DND-41 (cell line): ENCODE measurements at regions not wholly inside any gene's neighbourhood (a gene's known extent, or its start where the extent isn't known, plus 50 kb on each side); places are given as distances from the start of the nearest gene placed in this dataset.

Experiments used
- ATAC-seq: fragments of 200-7000 bp; cut with Tn5 transposase; 3 replicates; pipeline ENCODE4 v1.9.1; 2021; ENCODE audit warnings: low read depth; ENCODE audit not compliant: insufficient read depth
- DNase-seq: peaks from one replicate; pipeline ENCODE4 v3.0.0-alpha.2; 2020
- H2AFZ ChIP-seq: 2 replicates; pipeline ENCODE4 v1.6.0; 2012; ENCODE audit warnings: low read depth, low read length
- H3K27ac ChIP-seq: 2 replicates; pipeline ENCODE4 v1.5.1; 2012; ENCODE audit warnings: low read length, inconsistent platforms
- H3K27me3 ChIP-seq: fragments of 200-600 bp; sonication (generic); 2 replicates; pipeline ENCODE4 v1.6.0; 2012; ENCODE audit warnings: low read length, mild to moderate bottlenecking, inconsistent platforms; ENCODE audit not compliant: insufficient read depth, poor library complexity
- H3K36me3 ChIP-seq: 2 replicates; pipeline ENCODE4 v1.5.1; 2012; ENCODE audit warnings: low read length, inconsistent platforms; ENCODE audit not compliant: insufficient read depth
- H3K4me1 ChIP-seq: 2 replicates; pipeline ENCODE4 v1.5.1; 2012; ENCODE audit warnings: mild to moderate bottlenecking, low read length; ENCODE audit not compliant: insufficient read depth
- H3K4me2 ChIP-seq: 2 replicates; pipeline ENCODE4 v1.6.0; 2012; ENCODE audit warnings: mild to moderate bottlenecking, moderate library complexity, low read length, inconsistent platforms; ENCODE audit not compliant: insufficient read depth
- H3K4me3 ChIP-seq, 2 experiments: fragments of 200-600 bp in 1 of 2; shearing (Covaris generic) in 1 of 2; 2 replicates each; pipeline ENCODE4 v1.5.1; 2012 to 2016; ENCODE audit warnings: inconsistent platforms in 2 of 2, low read length in 2 of 2, mild to moderate bottlenecking in 2 of 2, low read depth in 1 of 2, moderate library complexity in 1 of 2
- H3K79me2 ChIP-seq: 2 replicates; pipeline ENCODE4 v1.6.0; 2012; ENCODE audit warnings: low read length, inconsistent platforms; ENCODE audit not compliant: insufficient read depth
- H3K9ac ChIP-seq: 2 replicates; pipeline ENCODE4 v1.6.0; 2012; ENCODE audit warnings: low read depth, mild to moderate bottlenecking, inconsistent platforms, low read length, moderate library complexity
- H3K9me3 ChIP-seq: 2 replicates; pipeline ENCODE4 v1.5.1; 2012; ENCODE audit warnings: low read length, moderate library complexity, mild to moderate bottlenecking, inconsistent platforms; ENCODE audit not compliant: insufficient read depth, severe bottlenecking
- H4K20me1 ChIP-seq: 2 replicates; pipeline ENCODE4 v1.6.0; 2012; ENCODE audit warnings: low read length; ENCODE audit not compliant: insufficient read depth
- EZH2 ChIP-seq: IDR thresholded peaks from 3 replicates; pipeline ENCODE4 v1.6.1; 2012; ENCODE audit warnings: borderline replicate concordance, low read depth, mild to moderate bottlenecking, moderate library complexity, low read length, inconsistent platforms; ENCODE audit not compliant: severe bottlenecking
- TF ChIP-seq, protein P1 (sequence below): IDR thresholded peaks from 2 replicates; pipeline ENCODE4 v1.5.1; 2012; ENCODE audit warnings: borderline replicate concordance, low read length, moderate library complexity, mild to moderate bottlenecking; ENCODE audit not compliant: poor library complexity, severe bottlenecking; ENCODE audit errors: extremely low read depth

DNA sequence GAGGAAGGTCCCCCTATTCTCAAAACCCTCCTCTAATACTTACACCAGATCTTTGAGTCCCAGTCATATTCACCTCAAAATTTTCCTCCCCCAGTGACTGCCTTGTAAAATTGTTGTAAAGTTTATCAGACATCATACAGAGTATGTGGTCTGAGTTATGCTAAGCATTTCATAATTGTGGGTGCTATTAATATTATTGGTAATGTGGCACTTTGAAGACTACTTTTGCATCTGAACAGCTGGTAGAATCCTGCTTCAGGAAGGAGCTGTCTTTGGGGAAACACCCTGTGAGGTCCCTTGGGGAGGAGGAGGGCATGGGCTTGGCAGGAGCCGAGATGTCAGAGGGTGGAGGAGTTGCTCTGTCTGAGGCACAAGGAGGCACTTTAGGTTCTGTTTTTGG lies 164.9 kb upstream of the ZNF618 start:
- H3K4me1 ChIP-seq = no peaks in the 10 kb centered on the region
- no peak overlapping the region for H3K9ac ChIP-seq
- no peak overlapping the region for H2AFZ ChIP-seq
- no peaks in the 10 kb centered on the region for H3K27me3 ChIP-seq
- no peak overlapping the region for H3K4me3 ChIP-seq
- ATAC-seq (no peak), DNase-seq (no peak)
- H3K79me2 ChIP-seq = no peaks in the 10 kb centered on the region
- no peaks in the 10 kb centered on the region for H3K36me3 ChIP-seq
- no peak overlapping the region for H3K4me2 ChIP-seq
- H3K27ac ChIP-seq = no peak overlapping the region
- TF ChIP-seq, protein P1, sequence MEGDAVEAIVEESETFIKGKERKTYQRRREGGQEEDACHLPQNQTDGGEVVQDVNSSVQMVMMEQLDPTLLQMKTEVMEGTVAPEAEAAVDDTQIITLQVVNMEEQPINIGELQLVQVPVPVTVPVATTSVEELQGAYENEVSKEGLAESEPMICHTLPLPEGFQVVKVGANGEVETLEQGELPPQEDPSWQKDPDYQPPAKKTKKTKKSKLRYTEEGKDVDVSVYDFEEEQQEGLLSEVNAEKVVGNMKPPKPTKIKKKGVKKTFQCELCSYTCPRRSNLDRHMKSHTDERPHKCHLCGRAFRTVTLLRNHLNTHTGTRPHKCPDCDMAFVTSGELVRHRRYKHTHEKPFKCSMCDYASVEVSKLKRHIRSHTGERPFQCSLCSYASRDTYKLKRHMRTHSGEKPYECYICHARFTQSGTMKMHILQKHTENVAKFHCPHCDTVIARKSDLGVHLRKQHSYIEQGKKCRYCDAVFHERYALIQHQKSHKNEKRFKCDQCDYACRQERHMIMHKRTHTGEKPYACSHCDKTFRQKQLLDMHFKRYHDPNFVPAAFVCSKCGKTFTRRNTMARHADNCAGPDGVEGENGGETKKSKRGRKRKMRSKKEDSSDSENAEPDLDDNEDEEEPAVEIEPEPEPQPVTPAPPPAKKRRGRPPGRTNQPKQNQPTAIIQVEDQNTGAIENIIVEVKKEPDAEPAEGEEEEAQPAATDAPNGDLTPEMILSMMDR = no peak
- TF ChIP-seq EZH2 = no peak
- H4K20me1 ChIP-seq = no peaks in the 10 kb centered on the region
- no peaks in the 10 kb centered on the region for H3K9me3 ChIP-seq

GRCh38 chr9:113712053-113712452 lies 164.1 kb upstream of the ZNF618 start:
- Histone ChIP-seq H3K27me3 (peaks cover 4% of the 10 kb centered on the region), H3K27ac (no peak overlapping the region), H3K36me3 (no peaks in the 10 kb centered on the region), H3K4me1 (no peaks in the 10 kb centered on the region), H3K4me2 (no peak overlapping the region), H3K79me2 (no peaks in the 10 kb centered on the region), H3K9me3 (no peaks in the 10 kb centered on the region), H2AFZ (no peak overlapping the region), H3K4me3 (no peak overlapping the region), H4K20me1 (no peaks in the 10 kb centered on the region), H3K9ac (no peak overlapping the region)
- DNase-seq = no peak
- TF ChIP-seq, protein P1 = no peak
- TF ChIP-seq EZH2 = no peak
- ATAC-seq = no peak

GRCh38 chr9:113715086-113715485 lies 161.0 kb upstream of the ZNF618 start:
- Histone ChIP-seq H3K27ac (no peak overlapping the region), H3K4me3 (no peak overlapping the region), H3K4me2 (no peak overlapping the region), H3K36me3 (no peaks in the 10 kb centered on the region), H3K4me1 (no peaks in the 10 kb centered on the region), H3K27me3 (peaks cover 9% of the 10 kb centered on the region), H3K9me3 (no peaks in the 10 kb centered on the region), H3K9ac (no peak overlapping the region), H4K20me1 (no peaks in the 10 kb centered on the region), H3K79me2 (no peaks in the 10 kb centered on the region), H2AFZ (no peak overlapping the region)
- no peak for DNase-seq
- no peak for TF ChIP-seq EZH2
- TF ChIP-seq, protein P1 = no peak
- ATAC-seq = no peak

DNA sequence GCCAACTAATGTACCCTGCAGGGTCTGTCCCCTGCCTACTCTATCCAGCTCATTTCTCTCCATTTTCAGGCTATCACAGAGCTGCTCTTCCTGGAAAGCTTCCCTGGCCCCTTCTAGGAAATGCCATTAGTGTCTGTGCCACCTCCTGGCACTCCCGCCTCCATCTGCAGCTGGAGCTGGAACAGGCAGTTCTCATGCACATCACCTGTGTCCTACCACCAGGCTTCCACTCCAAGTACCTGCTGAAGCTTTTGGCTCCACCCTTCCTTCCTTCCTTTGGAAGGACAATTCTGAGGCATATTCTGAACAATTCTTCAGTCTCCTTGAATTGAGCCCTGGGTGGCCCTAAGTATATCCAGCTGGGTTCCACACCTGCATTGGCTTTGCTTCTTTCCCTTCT lies 156.2 kb upstream of the ZNF618 start:
- Histone ChIP-seq H2AFZ (no peak overlapping the region), H3K27me3 (peaks cover 9% of the 10 kb centered on the region), H3K27ac (no peak overlapping the region), H3K36me3 (no peaks in the 10 kb centered on the region), H3K9ac (no peak overlapping the region), H3K4me1 (no peaks in the 10 kb centered on the region), H3K9me3 (no peaks in the 10 kb centered on the region), H3K4me2 (no peak overlapping the region), H3K4me3 (no peak overlapping the region), H4K20me1 (no peaks in the 10 kb centered on the region), H3K79me2 (no peaks in the 10 kb centered on the region)
- no peak for TF ChIP-seq EZH2
- TF ChIP-seq, protein P1 = no peak
- DNase-seq (no peak), ATAC-seq (no peak)
